GM12891 (cell line): ENCODE measurements at regions not wholly inside any gene's neighbourhood (a gene's known extent, or its start where the extent isn't known, plus 50 kb on each side); places are given as distances from the start of the nearest gene placed in this dataset.
"Not testable (repeated sequence)": the region's sequence is repeated elsewhere in the genome, so short reads cannot be mapped to it uniquely, and the experiment has no call there.

Source experiments
- DNase-seq: peaks from one replicate; pipeline ENCODE4 v3.0.0; 2011; ENCODE audit warnings: low spot score; ENCODE audit not compliant: insufficient read length
- FAIRE-seq: peaks from 2 replicates; lab custom pipeline; 2011; peaks lifted over from hg19 to GRCh38; lab: Jason Lieb, UNC
- PAX5 ChIP-seq: IDR thresholded peaks from 2 replicates; pipeline ENCODE4 v1.6.1; 2011; ENCODE audit warnings: low read length, moderate library complexity, mild to moderate bottlenecking; ENCODE audit not compliant: insufficient read depth, severe bottlenecking
- POLR2A ChIP-seq: IDR thresholded peaks from 2 replicates; pipeline ENCODE4 v1.6.1; 2011; ENCODE audit warnings: low read depth, low read length, control low read depth
- POLR2AphosphoS5 ChIP-seq: IDR thresholded peaks from 2 replicates; pipeline ENCODE4 v1.6.1; 2011; ENCODE audit warnings: low read depth, low read length, control low read depth
- POU2F2 ChIP-seq: IDR thresholded peaks from 2 replicates; pipeline ENCODE4 v1.6.1; 2011; ENCODE audit warnings: low read depth, mild to moderate bottlenecking, control low read depth, low read length, moderate library complexity
- SPI1 ChIP-seq: IDR thresholded peaks from 2 replicates; pipeline ENCODE4 v1.6.1; 2011; ENCODE audit warnings: low read depth, low read length, control low read depth
- TAF1 ChIP-seq: IDR thresholded peaks from 2 replicates; pipeline ENCODE4 v1.6.1; 2011; ENCODE audit warnings: low read depth, low read length, control low read depth

DNA sequence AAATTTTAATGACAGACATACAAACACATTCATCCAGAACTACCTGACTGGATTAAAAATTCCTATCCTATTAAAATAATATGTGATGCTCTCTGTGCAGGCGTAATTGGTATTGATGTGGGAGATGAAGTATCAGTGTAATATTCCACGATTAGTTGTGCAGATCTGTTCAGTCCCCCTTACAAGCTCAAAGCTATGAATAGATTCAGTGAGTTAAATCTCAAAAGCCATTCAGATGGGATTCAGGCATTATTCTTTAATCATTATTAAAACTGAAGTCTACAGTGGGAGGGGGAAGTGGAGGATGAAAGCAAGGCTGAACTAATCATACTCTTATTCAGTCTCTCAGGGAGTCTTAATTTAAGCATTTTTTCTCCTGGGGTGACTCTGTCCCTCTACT, 855.8 kb downstream of the EFNA5 start:
- TF ChIP-seq TAF1 (no peak), PAX5 (no peak), SPI1 (no peak), POLR2A (no peak), POU2F2 (no peak), POLR2AphosphoS5 (no peak)
- FAIRE-seq (no peak), DNase-seq (no peak)

DNA sequence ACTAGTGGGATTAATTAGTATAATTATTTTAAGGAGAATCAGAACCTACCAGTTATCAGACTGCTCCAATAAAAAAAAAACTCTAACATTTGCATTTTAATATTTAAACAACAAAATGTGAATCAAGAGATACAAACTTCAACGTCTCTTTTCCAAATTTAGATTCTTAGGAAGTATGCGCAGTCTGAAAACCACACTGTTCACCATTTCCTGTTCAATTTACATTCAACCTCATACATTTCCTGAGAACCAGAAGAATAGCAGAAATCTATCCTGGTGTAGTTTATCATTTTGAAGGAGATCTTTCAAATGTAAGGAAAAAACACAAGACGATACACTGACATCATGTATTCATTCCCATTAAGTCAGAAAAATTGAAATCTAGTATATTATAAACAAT, 869.2 kb downstream of the EFNA5 start:
- FAIRE-seq (no peak), DNase-seq (no peak)
- no peak for TF ChIP-seq POLR2AphosphoS5
- no peak for TF ChIP-seq TAF1
- TF ChIP-seq PAX5 = no peak
- no peak for TF ChIP-seq POLR2A

DNA sequence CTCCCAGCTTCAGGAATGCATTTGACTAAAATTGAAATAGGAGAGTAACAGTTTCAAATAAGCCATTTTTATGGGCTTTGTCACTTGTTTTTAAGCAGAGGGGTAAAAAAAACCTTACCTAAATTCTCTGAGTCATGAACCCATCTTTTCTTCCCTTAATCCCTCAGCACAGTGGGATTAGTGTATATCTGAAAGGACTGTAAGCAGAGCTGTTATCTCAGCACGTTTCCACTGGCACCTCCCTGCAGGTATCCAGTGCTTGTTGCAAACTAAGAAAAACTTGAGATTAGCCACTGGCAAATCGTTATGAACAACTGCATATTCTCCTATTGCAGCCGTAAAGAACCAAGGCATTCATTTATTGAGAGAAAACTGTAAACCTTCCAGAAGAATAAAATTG, 872.7 kb downstream of the EFNA5 start:
- no peak for DNase-seq
- no peak for FAIRE-seq
- TF ChIP-seq POU2F2 = no peak
- no peak for TF ChIP-seq POLR2AphosphoS5
- no peak for TF ChIP-seq POLR2A
- TF ChIP-seq PAX5 = no peak
- TF ChIP-seq TAF1 = no peak

DNA sequence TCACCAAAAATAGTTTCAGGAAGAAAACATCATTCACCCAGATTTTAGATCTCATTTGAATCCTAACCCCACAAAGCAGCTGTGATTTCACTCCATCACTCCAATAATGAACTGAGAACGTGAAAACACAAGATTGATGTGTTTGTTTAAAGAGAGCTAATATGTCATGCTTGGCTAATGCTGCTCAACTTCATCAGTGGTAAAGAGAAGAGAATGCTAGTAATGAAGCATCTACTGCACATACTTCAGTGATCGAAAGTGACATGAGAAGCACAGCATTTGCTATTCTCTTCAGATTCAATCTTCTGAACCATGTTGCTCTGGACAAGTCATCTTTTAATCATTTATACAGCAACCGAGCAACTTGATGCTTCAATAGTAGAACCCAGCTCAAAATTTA, 874.7 kb downstream of the EFNA5 start:
- FAIRE-seq (no peak), DNase-seq (no peak)
- TF ChIP-seq POLR2A (no peak), PAX5 (no peak), TAF1 (no peak), POLR2AphosphoS5 (no peak), SPI1 (no peak), POU2F2 (no peak)

DNA sequence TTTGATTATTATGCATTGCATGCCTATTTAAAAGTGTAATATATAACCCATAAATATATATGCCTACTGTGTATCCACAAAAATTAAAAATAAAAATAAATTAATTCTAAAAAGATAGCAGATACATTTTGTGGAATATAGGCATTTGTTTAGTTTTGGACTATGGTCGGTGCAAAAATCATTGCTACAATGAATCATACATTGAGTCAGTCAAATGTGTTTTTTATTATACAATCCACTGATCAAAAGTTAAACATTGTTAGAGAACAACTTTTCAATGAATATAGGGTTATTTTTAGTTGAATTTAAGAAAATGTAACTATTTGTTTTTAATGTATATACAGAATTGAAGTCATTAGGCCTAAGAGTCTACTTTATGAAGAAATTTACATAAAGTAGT, 885.9 kb downstream of the EFNA5 start:
- no peak for DNase-seq
- FAIRE-seq = no peak
- TF ChIP-seq POLR2A (no peak), TAF1 (no peak), PAX5 (no peak), POU2F2 (no peak), POLR2AphosphoS5 (no peak), SPI1 (no peak)

DNA sequence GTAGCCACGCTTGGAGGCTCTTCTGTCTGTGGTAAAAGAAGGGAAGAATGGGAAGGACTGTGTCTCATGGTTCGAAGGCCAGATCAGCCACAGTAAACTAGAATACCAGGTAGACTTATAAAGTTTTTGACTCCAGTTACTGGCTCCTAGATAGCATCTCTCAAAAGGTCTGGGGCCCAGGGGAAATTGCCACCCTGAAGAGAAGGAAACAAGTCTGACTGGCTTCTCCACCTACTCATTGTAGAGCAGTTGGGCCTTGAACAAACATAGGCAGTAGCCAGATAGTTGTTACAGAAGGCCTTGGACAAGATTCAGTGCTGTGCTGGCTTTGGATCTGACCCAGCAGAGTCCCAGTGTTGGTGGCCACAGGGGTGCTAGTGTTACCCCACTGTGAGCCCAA, 890.4 kb downstream of the EFNA5 start:
- no peak for DNase-seq
- no peak for FAIRE-seq

DNA sequence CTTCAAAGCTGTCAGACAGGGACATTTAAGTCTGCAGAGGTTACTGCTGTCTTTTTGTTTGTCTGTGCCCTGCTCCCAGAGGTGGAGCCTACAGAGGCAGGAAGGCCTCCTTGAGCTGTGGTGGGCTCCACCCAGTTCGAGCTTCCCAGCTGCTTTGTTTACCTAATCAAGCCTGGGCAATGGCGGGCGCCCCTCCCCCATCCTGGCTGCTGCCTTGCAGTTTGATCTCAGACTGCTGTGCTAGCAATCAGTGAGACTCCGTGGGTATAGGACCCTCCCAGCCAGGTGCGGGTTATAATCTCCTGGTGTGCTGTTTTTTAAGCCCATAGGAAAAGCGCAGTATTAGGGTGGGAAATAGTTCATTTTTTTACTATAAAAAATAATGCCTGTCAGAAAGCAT, 894.2 kb downstream of the EFNA5 start:
- not testable (repeated sequence) for DNase-seq, FAIRE-seq

More for the DNA sequence above, 890.4 kb downstream of the EFNA5 start:
- no peak for TF ChIP-seq PAX5
- TF ChIP-seq POU2F2 = no peak

DNA sequence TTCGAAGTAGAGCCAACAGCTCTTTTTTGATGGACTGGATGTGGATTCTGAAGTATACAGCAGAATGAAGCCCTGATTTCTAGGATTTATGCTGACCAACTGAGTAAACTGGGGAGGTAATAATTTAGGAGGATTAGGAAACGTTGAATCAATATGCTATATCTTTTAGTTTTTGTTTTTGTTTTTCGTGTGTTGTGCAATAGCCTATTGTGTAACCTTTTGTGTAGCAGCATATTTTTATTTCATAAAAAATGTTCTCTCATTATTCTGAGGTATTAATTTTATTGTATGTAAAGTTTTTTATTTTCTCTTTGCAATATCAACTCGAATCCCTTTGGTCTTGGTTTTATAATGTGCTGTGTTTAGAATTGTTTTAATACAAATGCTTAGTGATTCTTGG, 902.3 kb downstream of the EFNA5 start:
- TF ChIP-seq POU2F2 (no peak), PAX5 (no peak), POLR2AphosphoS5 (no peak), SPI1 (no peak), TAF1 (no peak), POLR2A (no peak)
- no peak for FAIRE-seq
- DNase-seq = no peak

DNA sequence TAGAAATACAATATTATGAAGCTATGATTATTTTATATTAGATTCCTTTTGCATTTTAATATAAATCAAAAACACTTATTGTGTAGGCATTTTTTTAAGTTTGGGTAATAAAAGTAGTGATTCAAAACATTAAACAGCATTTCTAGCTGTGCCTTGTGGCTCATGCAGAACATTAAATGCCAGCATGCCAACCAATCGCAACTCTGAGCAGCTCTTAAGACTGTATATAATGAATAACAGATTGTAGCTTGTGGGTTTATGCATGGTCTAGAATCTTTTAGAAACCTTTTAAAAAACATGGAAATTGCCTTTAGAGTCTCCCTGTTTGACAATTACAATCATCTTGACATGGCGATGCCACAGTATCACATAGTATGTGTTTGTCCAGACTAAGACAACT, 903.8 kb downstream of the EFNA5 start:
- no peak for TF ChIP-seq SPI1
- DNase-seq = no peak
- FAIRE-seq = no peak

DNA sequence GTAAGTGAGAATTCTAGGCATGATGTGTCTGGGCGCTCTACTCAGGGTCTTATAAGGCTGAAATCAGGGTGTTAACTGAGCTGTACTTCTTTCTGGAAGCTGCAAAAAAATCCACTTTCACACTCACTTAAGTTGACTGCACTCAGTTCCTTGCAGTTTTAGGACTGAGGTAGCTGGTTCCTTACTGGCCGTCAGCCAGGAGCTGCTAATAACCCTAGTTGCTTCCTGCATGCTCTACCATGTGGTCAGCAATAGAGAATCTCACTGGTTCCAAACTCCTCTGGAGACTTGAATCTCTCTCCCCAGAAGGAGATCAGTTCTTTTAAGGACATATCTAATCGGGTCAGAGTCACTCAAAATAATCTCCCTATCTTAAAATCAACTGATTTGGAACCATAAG, 911.2 kb downstream of the EFNA5 start:
- TF ChIP-seq PAX5 (no peak), SPI1 (no peak), POLR2AphosphoS5 (no peak), TAF1 (no peak), POU2F2 (no peak), POLR2A (no peak)
- DNase-seq = no peak
- no peak for FAIRE-seq

DNA sequence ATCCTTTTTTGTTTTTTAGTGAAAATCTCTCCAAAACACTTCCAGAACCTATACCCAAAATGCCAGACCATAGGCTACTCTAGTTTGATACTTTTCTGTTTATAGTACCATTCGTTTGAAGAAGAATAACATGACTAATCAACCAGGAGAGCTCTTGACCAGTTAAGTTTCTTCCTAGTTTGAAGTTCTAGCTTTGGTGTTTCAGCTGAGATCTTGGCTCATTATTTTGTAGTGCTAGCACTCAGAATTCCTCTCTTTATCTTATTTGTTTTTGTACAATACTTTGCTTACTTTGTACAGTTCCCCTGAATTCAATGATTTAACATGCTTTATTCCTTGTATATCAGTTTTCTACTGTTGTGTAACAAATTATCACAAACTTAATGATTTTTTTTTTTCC, 911.6 kb downstream of the EFNA5 start:
- TF ChIP-seq SPI1 (no peak), TAF1 (no peak), POU2F2 (no peak), PAX5 (no peak)
- no peak for FAIRE-seq
- DNase-seq = no peak
